Transverse colon (tissue), 4 donors: ENCODE measurements at regions not wholly inside any gene's neighbourhood (a gene's known extent, or its start where the extent isn't known, plus 50 kb on each side); places are given as distances from the start of the nearest gene placed in this dataset.
A peak's percentile ranks its signal among the peaks of the same experiment; 100 is the strongest.
"Not testable (repeated sequence)": the region's sequence is repeated elsewhere in the genome, so short reads cannot be mapped to it uniquely, and the experiment has no call there.

Source experiments
- DNase-seq: peaks from one replicate; pipeline ENCODE4 v3.0.0-alpha.2; 2019
- H3K27ac ChIP-seq, 4 donors: fragments of 200-600 bp; sonication (generic); 2 replicates each; pipeline ENCODE4 v1.5.1; 2016 to 2018; ENCODE audit warnings: inconsistent platforms in 4 of 4
- H3K27me3 ChIP-seq: fragments of 200-600 bp; sonication (generic); 2 replicates; pipeline ENCODE4 v1.5.1; 2017; ENCODE audit warnings: inconsistent platforms
- H3K36me3 ChIP-seq, 4 donors: fragments of 200-600 bp; sonication (generic); 2 replicates each; pipeline ENCODE4 v1.5.1; 2017 to 2019; ENCODE audit warnings: inconsistent platforms in 4 of 4
- H3K4me1 ChIP-seq, 4 donors: fragments of 200-600 bp; sonication (generic); 2 replicates each; pipeline ENCODE4 v1.5.1; 2017 to 2020; ENCODE audit warnings: inconsistent platforms in 4 of 4
- H3K4me3 ChIP-seq, 4 donors: fragments of 200-600 bp; sonication (generic); 1 replicate in 1 of 4; 2 replicates in 3 of 4; pipeline versions ENCODE4 v1.5.1 to v1.6.1; 2017 to 2019; ENCODE audit warnings: inconsistent platforms in 4 of 4
- H3K9me3 ChIP-seq, 2 donors: fragments of 200-600 bp; sonication (generic); 2 replicates each; pipeline ENCODE4 v1.5.1; 2017 to 2019; ENCODE audit warnings: inconsistent platforms in 2 of 2
- CTCF ChIP-seq, 5 experiments: fragments of 200-600 bp in 3 of 5; fragments of 450-650 bp in 2 of 5; sonication (generic) in 3 of 5; IDR thresholded peaks; 1 replicate in 2 of 5; 2 replicates in 3 of 5; pipeline ENCODE4 v1.5.1; 2016 to 2017; ENCODE audit warnings: antibody characterized with exemption in 5 of 5, inconsistent platforms in 3 of 5, mild to moderate bottlenecking in 2 of 5, moderate library complexity in 1 of 5
- WGBS, 2 donors: methylation state at CpG; one replicate each; pipeline ENCODE4 v1.1.5; 2018; ENCODE audit warnings: low coverage in 1 of 2; 5-methylcytosine and 5-hydroxymethylcytosine counted together
- in situ Hi-C, 4 donors: fragments of 200-750 bp; cut with MboI; loops; one replicate each; pipeline versions ENCODE4 v1.15.0 to v1.15.1; 2017; ENCODE audit warnings: low sequenced_read_pairs in 3 of 4, low pct_ligation_motif_present in 1 of 4, low pct_unique_long_range_greater_than_20kb in 1 of 4
- intact Hi-C: fragments of 100-400 bp; cut with DNase I; formaldehyde crosslinking; loops from one replicate; pipeline ENCODE4 v1.15.1; 2023; ENCODE audit warnings: low total_unique reads

- peak in 3 of 5 experiments; percentile 40 to 52 (median 46) for TF ChIP-seq CTCF (IDR thresholded peaks at IDR 0.05)
- DNase-seq, H3K27ac ChIP-seq, H3K27me3 ChIP-seq, H3K4me1 ChIP-seq, intact Hi-C loops, H3K4me3 ChIP-seq, H3K36me3 ChIP-seq, H3K9me3 ChIP-seq, in situ Hi-C loops: not testable (repeated sequence)
- 0 to 4% methylated on average over 2 of the region's 2 CpGs for WGBS, 2 donors
Observed at GRCh38 chr10:47646686-47647273, 116.6 kb downstream of the SYT15B start.

- in situ Hi-C loops, H3K4me1 ChIP-seq, H3K27ac ChIP-seq, H3K36me3 ChIP-seq, H3K4me3 ChIP-seq, H3K27me3 ChIP-seq, H3K9me3 ChIP-seq, intact Hi-C loops, DNase-seq: not testable (repeated sequence)
- 86% methylated on average over 1 of the region's 1 CpG; no CpG with 5 or more reads in 1 of the 2 donors for WGBS, 2 donors
Observed at GRCh38 chr10:47626975-47627374, 103.5 kb upstream of the AGAP9 start.

- H3K9me3 ChIP-seq, H3K4me1 ChIP-seq, intact Hi-C loops, H3K27me3 ChIP-seq, H3K4me3 ChIP-seq, H3K36me3 ChIP-seq, H3K27ac ChIP-seq, in situ Hi-C loops, DNase-seq: not testable (repeated sequence)
- 68% methylated on average over 2 of the region's 2 CpGs; no CpG with 5 or more reads in 1 of the 2 donors for WGBS, 2 donors
Observed at GRCh38 chr10:47622719-47623118, 99.3 kb upstream of the AGAP9 start.

- H3K27me3 ChIP-seq, intact Hi-C loops, H3K27ac ChIP-seq, DNase-seq, H3K4me3 ChIP-seq, H3K36me3 ChIP-seq, in situ Hi-C loops, H3K4me1 ChIP-seq, H3K9me3 ChIP-seq: not testable (repeated sequence)
- WGBS, 2 donors: 47 to 75% methylated on average over 2 of the region's 3 CpGs
Observed at GRCh38 chr10:47619300-47620012, 96.0 kb upstream of the AGAP9 start.

- not testable (repeated sequence) for DNase-seq, H3K4me3 ChIP-seq
- WGBS, 2 donors: 67% methylated on average over 1 of the region's 3 CpGs; no CpG with 5 or more reads in 1 of the 2 donors
Observed at GRCh38 chr10:47609311-47609710, 85.9 kb upstream of the AGAP9 start.

GRCh38 chr10:47605791-47606773 is 82.6 kb upstream of the AGAP9 start:
- DNase-seq, in situ Hi-C loops, H3K9me3 ChIP-seq, H3K4me1 ChIP-seq, H3K4me3 ChIP-seq, H3K27me3 ChIP-seq, H3K36me3 ChIP-seq, intact Hi-C loops, H3K27ac ChIP-seq: not testable (repeated sequence)
- WGBS, 2 donors: 86% methylated on average over 1 of the region's 1 CpG; no CpG with 5 or more reads in 1 of the 2 donors

More at GRCh38 chr10:47609311-47609710, 85.9 kb upstream of the AGAP9 start:
- H3K9me3 ChIP-seq, intact Hi-C loops, H3K4me1 ChIP-seq, in situ Hi-C loops, H3K36me3 ChIP-seq, H3K27ac ChIP-seq, H3K27me3 ChIP-seq: not testable (repeated sequence)

GRCh38 chr10:47600604-47601003 is 77.2 kb upstream of the AGAP9 start:
- H3K4me3 ChIP-seq, in situ Hi-C loops, intact Hi-C loops, H3K27ac ChIP-seq, H3K27me3 ChIP-seq, H3K4me1 ChIP-seq, H3K36me3 ChIP-seq, DNase-seq, H3K9me3 ChIP-seq: not testable (repeated sequence)
- WGBS, 2 donors: 48 to 71% methylated on average over 2 of the region's 2 CpGs

GRCh38 chr10:47600127-47600526 is 76.7 kb upstream of the AGAP9 start:
- H3K4me1 ChIP-seq, H3K27me3 ChIP-seq, H3K27ac ChIP-seq, H3K4me3 ChIP-seq, H3K36me3 ChIP-seq, in situ Hi-C loops, DNase-seq, intact Hi-C loops, H3K9me3 ChIP-seq: not testable (repeated sequence)
- WGBS, 2 donors: 90 to 100% methylated on average over 1 to 2 of the region's 15 CpGs

- WGBS, 2 donors: 74 to 90% methylated on average over 2 to 16 of the region's 16 CpGs
- H3K4me3 ChIP-seq, H3K9me3 ChIP-seq, DNase-seq, in situ Hi-C loops, H3K4me1 ChIP-seq, H3K27me3 ChIP-seq, intact Hi-C loops, H3K27ac ChIP-seq, H3K36me3 ChIP-seq: not testable (repeated sequence)
Observed at GRCh38 chr10:47599657-47600056, 76.2 kb upstream of the AGAP9 start.
